ENCODE measurements at regions not wholly inside any gene's neighbourhood (a gene's known extent, or its start where the extent isn't known, plus 50 kb on each side); places are given as distances from the start of the nearest gene placed in this dataset.

DNA sequence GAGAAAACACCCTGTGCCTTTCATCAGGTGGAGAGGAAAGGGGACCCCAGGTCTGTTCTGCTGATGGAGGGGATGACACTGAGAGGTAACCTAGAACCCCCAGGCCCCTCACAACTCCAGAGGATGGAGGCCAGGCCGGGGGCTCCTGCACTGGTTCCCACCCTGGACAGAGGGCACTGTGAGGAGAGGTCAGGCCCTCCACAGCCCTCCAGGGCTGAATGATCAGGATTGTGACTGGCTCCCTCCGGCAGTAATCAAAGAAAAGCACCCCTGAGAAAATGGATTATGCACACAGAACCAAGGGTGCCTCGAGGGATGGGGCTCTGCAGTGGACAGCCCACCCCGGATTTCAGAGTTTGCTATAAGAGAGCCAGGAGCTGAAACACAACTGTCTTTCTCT, 502.8 kb downstream of the TCERG1L start:
- no peak for TF ChIP-seq POLR2A (IDR thresholded peaks at IDR 0.05; ENCODE audit: low read depth, low read length)
- TF ChIP-seq POLR2AphosphoS5 (IDR thresholded peaks at IDR 0.05; ENCODE audit: low read depth, low read length), result no peak
- TF ChIP-seq TAF1 (IDR thresholded peaks at IDR 0.05; ENCODE audit: low read depth, low read length), result no peak
- no peak for TF ChIP-seq POU2F2 (IDR thresholded peaks at IDR 0.05; ENCODE audit: low read depth, low read length)
- no peak for TF ChIP-seq PAX5 (IDR thresholded peaks at IDR 0.05; ENCODE audit: insufficient read depth, low read length, severe bottlenecking)
